D721Med (cell line): ENCODE measurements at regions not wholly inside any gene's neighbourhood (a gene's known extent, or its start where the extent isn't known, plus 50 kb on each side); places are given as distances from the start of the nearest gene placed in this dataset.

Source experiments
- DNase-seq: peaks from one replicate; pipeline ENCODE4 v3.0.0; 2011; ENCODE audit warnings: low spot score; ENCODE audit not compliant: insufficient read length
- FAIRE-seq: peaks from 2 replicates; lab custom pipeline; 2011; peaks lifted over from hg19 to GRCh38; lab: Jason Lieb, UNC
- TF ChIP-seq, protein P1 (sequence below): IDR thresholded peaks from 2 replicates; pipeline ENCODE4 v1.5.1; 2012; ENCODE audit warnings: mild to moderate bottlenecking, control low read depth; ENCODE audit not compliant: insufficient read depth; ENCODE audit errors: missing control alignments

- no peak for DNase-seq
- FAIRE-seq, result no peak
- TF ChIP-seq, protein P1, sequence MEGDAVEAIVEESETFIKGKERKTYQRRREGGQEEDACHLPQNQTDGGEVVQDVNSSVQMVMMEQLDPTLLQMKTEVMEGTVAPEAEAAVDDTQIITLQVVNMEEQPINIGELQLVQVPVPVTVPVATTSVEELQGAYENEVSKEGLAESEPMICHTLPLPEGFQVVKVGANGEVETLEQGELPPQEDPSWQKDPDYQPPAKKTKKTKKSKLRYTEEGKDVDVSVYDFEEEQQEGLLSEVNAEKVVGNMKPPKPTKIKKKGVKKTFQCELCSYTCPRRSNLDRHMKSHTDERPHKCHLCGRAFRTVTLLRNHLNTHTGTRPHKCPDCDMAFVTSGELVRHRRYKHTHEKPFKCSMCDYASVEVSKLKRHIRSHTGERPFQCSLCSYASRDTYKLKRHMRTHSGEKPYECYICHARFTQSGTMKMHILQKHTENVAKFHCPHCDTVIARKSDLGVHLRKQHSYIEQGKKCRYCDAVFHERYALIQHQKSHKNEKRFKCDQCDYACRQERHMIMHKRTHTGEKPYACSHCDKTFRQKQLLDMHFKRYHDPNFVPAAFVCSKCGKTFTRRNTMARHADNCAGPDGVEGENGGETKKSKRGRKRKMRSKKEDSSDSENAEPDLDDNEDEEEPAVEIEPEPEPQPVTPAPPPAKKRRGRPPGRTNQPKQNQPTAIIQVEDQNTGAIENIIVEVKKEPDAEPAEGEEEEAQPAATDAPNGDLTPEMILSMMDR, result no peak
Measured at GRCh38 chr2:145680276-145680675, 1160.4 kb upstream of the ZEB2 start.

DNA sequence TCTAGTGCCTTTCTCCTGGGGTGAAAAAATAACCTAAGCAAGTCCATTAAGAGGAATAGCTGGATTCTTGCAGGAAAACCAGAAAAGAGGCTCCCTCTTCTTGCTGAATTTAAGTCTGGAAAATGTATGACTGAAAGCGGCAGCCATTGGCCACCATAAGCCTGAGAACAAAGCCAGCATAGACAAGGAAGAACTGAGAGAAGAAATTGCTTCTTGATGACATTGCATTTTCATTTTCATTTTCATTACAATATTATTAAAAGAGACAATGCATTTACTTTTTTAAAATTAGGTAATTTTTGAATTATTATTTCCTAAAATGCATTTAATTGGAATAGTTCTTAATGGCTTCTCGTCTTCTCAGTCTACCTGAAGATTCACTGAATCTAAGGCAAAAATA is 1157.5 kb upstream of the ZEB2 start:
- no peak for FAIRE-seq
- TF ChIP-seq, protein P1, result no peak
- DNase-seq, result no peak

- no peak for DNase-seq
- TF ChIP-seq, protein P1, result no peak
- no peak for FAIRE-seq
Measured at GRCh38 chr2:145674705-145675104, 1154.8 kb upstream of the ZEB2 start.

- DNase-seq (no peak), FAIRE-seq (no peak)
- TF ChIP-seq, protein P1, result no peak
Measured at GRCh38 chr2:145669301-145669700, 1149.4 kb upstream of the ZEB2 start.

GRCh38 chr2:145666552-145666951 is 1146.6 kb upstream of the ZEB2 start:
- TF ChIP-seq, protein P1, result no peak
- DNase-seq (no peak), FAIRE-seq (no peak)

DNA sequence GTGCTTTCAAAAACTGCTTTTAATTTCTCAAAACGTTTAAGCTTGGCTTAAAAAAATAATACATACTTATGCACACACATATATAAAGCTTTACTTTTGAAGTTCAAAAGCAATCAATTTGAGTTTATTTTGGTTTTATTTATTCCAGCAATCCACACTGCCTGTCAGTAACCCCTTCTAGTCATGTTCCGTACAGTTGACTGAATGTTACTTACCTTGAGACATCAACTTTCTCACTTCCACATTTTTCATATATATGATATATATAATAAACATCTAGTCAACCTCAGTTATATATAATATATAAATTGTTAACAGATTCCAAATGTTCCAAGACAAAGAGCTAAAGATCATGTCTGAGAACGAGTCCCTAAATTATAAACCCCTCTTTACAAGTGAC is 1137.3 kb upstream of the ZEB2 start:
- no peak for DNase-seq
- no peak for FAIRE-seq
- TF ChIP-seq, protein P1, result no peak

DNA sequence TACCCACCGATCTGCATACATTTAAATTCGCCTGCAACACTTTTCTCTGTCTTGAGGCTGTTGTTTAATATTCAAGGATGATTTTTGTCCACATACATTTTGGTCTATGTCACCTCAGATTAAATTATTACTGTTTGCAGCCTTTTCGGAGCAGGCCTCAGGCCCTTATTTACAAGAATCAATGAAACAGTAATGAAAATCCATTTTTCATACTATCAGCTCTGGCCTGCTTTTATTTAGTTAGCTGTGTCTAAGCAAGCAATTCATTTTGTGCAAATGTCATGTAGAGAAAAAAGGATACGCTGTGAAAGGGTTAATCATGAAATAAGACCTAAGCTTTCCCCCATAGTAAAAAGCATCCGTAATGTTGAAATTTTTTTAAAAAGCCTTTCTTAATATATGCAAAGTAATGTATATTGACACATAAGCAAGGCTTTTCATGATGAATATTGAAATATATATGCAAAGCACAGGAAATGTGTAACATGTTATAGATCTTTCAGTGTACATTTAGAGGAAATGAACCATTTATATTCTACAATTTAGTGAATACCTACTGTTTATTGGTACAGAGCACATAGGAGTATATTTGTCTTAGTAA is 1135.3 kb upstream of the ZEB2 start:
- TF ChIP-seq, protein P1, result no peak
- FAIRE-seq (peak; percentile 67), DNase-seq (no peak)
